GM12891 (cell line): ENCODE measurements at regions not wholly inside any gene's neighbourhood (a gene's known extent, or its start where the extent isn't known, plus 50 kb on each side); places are given as distances from the start of the nearest gene placed in this dataset.

Source experiments
- POLR2A ChIP-seq: IDR thresholded peaks from 2 replicates; pipeline ENCODE4 v1.6.1; 2011; ENCODE audit warnings: low read depth, low read length, control low read depth
- POLR2AphosphoS5 ChIP-seq: IDR thresholded peaks from 2 replicates; pipeline ENCODE4 v1.6.1; 2011; ENCODE audit warnings: low read depth, low read length, control low read depth
- TAF1 ChIP-seq: IDR thresholded peaks from 2 replicates; pipeline ENCODE4 v1.6.1; 2011; ENCODE audit warnings: low read depth, low read length, control low read depth

GRCh38 chr12:42819846-42820245, 230.3 kb upstream of the PRICKLE1 start:
- TF ChIP-seq POLR2A (no peak), POLR2AphosphoS5 (no peak), TAF1 (no peak)
